Smooth muscle cell (in vitro differentiated cells): ENCODE measurements at regions not wholly inside any gene's neighbourhood (a gene's known extent, or its start where the extent isn't known, plus 50 kb on each side); places are given as distances from the start of the nearest gene placed in this dataset.

Experiments
- DNase-seq: peaks from one replicate; lab custom pipeline; 2025; ENCODE audit not compliant: unreplicated experiment; lab: John Stamatoyannopoulos, UW
- H2AFZ ChIP-seq: fragments of 200-600 bp; sonication (generic); 2 replicates; pipeline ENCODE4 v1.6.0; 2016; ENCODE audit warnings: antibody characterized with exemption, low read depth, mild to moderate bottlenecking
- H3F3A ChIP-seq: fragments of 200-600 bp; sonication (generic); 2 replicates; pipeline ENCODE4 v1.6.0; 2017; ENCODE audit warnings: antibody characterized with exemption, low read depth
- H3K27ac ChIP-seq: fragments of 200-600 bp; sonication (generic); 2 replicates; pipeline ENCODE4 v1.5.1; 2016; ENCODE audit warnings: low read depth, mild to moderate bottlenecking
- H3K27me3 ChIP-seq: fragments of 200-600 bp; sonication (generic); 2 replicates; pipeline ENCODE4 v1.6.1; 2016; ENCODE audit warnings: low read depth, mild to moderate bottlenecking
- H3K36me3 ChIP-seq: fragments of 200-600 bp; sonication (generic); 2 replicates; pipeline ENCODE4 v1.5.1; 2016; ENCODE audit warnings: low read depth
- H3K4me1 ChIP-seq: fragments of 200-600 bp; sonication (generic); 2 replicates; pipeline ENCODE4 v1.5.1; 2016; ENCODE audit warnings: low read depth
- H3K4me2 ChIP-seq: fragments of 200-600 bp; sonication (generic); 2 replicates; pipeline ENCODE4 v1.6.0; 2016; ENCODE audit warnings: mild to moderate bottlenecking
- H3K4me3 ChIP-seq: fragments of 200-600 bp; sonication (generic); 2 replicates; pipeline ENCODE4 v1.5.1; 2016; ENCODE audit warnings: mild to moderate bottlenecking
- H3K79me2 ChIP-seq: fragments of 200-600 bp; sonication (generic); 2 replicates; pipeline ENCODE4 v1.6.0; 2016; ENCODE audit warnings: low read depth, mild to moderate bottlenecking
- H3K9ac ChIP-seq: fragments of 200-600 bp; sonication (generic); 2 replicates; pipeline ENCODE4 v1.6.0; 2016; ENCODE audit warnings: low read depth
- H3K9me3 ChIP-seq: fragments of 200-600 bp; sonication (generic); replicated peaks from 2 replicates; pipeline ENCODE4 v1.5.1; 2016; ENCODE audit warnings: low read depth
- H4K20me1 ChIP-seq: fragments of 200-600 bp; sonication (generic); 2 replicates; pipeline ENCODE4 v1.6.0; 2016; ENCODE audit warnings: low read depth
- CTCF ChIP-seq: fragments of 200-600 bp; sonication (generic); IDR thresholded peaks from 2 replicates; pipeline ENCODE4 v1.5.1; 2017; ENCODE audit warnings: borderline replicate concordance, mild to moderate bottlenecking, antibody characterized with exemption; ENCODE audit not compliant: insufficient read depth, poor library complexity, severe bottlenecking
- WGBS: methylation state at CpG from one replicate; pipeline ENCODE4 v1.1.7; 2016; ENCODE audit warnings: low lambda C conversion rate; 5-methylcytosine and 5-hydroxymethylcytosine counted together

GRCh38 chr10:108307925-108308312, 1143.4 kb upstream of the SORCS1 start:
- Histone ChIP-seq H3F3A (no peaks in the 10 kb centered on the region), H4K20me1 (no peaks in the 10 kb centered on the region), H3K4me2 (no peak overlapping the region), H2AFZ (no peak overlapping the region), H3K4me3 (no peak overlapping the region), H3K9me3 (no peaks in the 10 kb centered on the region), H3K79me2 (no peaks in the 10 kb centered on the region), H3K27me3 (no peaks in the 10 kb centered on the region), H3K9ac (no peak overlapping the region), H3K36me3 (no peaks in the 10 kb centered on the region), H3K27ac (no peak overlapping the region), H3K4me1 (no peaks in the 10 kb centered on the region)
- no peak for DNase-seq
- no peak for TF ChIP-seq CTCF
- 94% methylated on average over 7 of the region's 7 CpGs for WGBS

- Histone ChIP-seq H3K4me3 (no peak overlapping the region), H3K27ac (no peak overlapping the region), H3K9me3 (no peaks in the 10 kb centered on the region), H3F3A (no peaks in the 10 kb centered on the region), H3K9ac (no peak overlapping the region), H3K4me2 (no peak overlapping the region), H3K79me2 (no peaks in the 10 kb centered on the region), H4K20me1 (no peaks in the 10 kb centered on the region), H2AFZ (no peak overlapping the region), H3K27me3 (no peaks in the 10 kb centered on the region), H3K36me3 (no peaks in the 10 kb centered on the region), H3K4me1 (no peaks in the 10 kb centered on the region)
- DNase-seq: no peak
- TF ChIP-seq CTCF: no peak
These were observed 1142.9 kb upstream of the SORCS1 start for GRCh38 chr10:108307250-108307924.

GRCh38 chr10:108303149-108303548, 1138.6 kb upstream of the SORCS1 start:
- H3K9me3 ChIP-seq: no peaks in the 10 kb centered on the region
- no peak overlapping the region for H3K9ac ChIP-seq
- no peaks in the 10 kb centered on the region for H3K79me2 ChIP-seq
- TF ChIP-seq CTCF: no peak
- H3K4me2 ChIP-seq: no peak overlapping the region
- WGBS: 72% methylated on average over 5 of the region's 5 CpGs
- H3K4me3 ChIP-seq: no peak overlapping the region
- DNase-seq: no peak
- H3K27ac ChIP-seq: no peak overlapping the region
- H3F3A ChIP-seq: no peaks in the 10 kb centered on the region
- no peaks in the 10 kb centered on the region for H3K27me3 ChIP-seq
- no peaks in the 10 kb centered on the region for H4K20me1 ChIP-seq
- H3K4me1 ChIP-seq: no peaks in the 10 kb centered on the region
- H2AFZ ChIP-seq: no peak overlapping the region
- no peaks in the 10 kb centered on the region for H3K36me3 ChIP-seq

GRCh38 chr10:108301002-108301401, 1136.5 kb upstream of the SORCS1 start:
- Histone ChIP-seq H3K36me3 (no peaks in the 10 kb centered on the region), H3K27ac (no peak overlapping the region), H3K27me3 (no peaks in the 10 kb centered on the region), H3K4me3 (no peak overlapping the region), H3K9me3 (no peaks in the 10 kb centered on the region), H3K9ac (no peak overlapping the region), H3K4me2 (no peak overlapping the region), H4K20me1 (no peaks in the 10 kb centered on the region), H3K4me1 (no peaks in the 10 kb centered on the region), H3F3A (no peaks in the 10 kb centered on the region), H3K79me2 (no peaks in the 10 kb centered on the region), H2AFZ (no peak overlapping the region)
- WGBS: 55% methylated on average over 3 of the region's 3 CpGs
- TF ChIP-seq CTCF: no peak
- DNase-seq: no peak
